Kidney epithelial cell (primary cell): ENCODE measurements at regions not wholly inside any gene's neighbourhood (a gene's known extent, or its start where the extent isn't known, plus 50 kb on each side); places are given as distances from the start of the nearest gene placed in this dataset.

Source experiments
- DNase-seq: peaks from one replicate; pipeline ENCODE4 v3.0.0-alpha.2; 2010; ENCODE audit warnings: low read depth
- H3K27me3 ChIP-seq: 2 replicates; pipeline ENCODE4 v1.6.0; 2011; ENCODE audit warnings: low read length; ENCODE audit not compliant: control insufficient read depth, insufficient read depth
- H3K36me3 ChIP-seq: 2 replicates; pipeline ENCODE4 v1.5.1; 2011; ENCODE audit warnings: low read length; ENCODE audit not compliant: control insufficient read depth, insufficient read depth
- H3K4me3 ChIP-seq: 2 replicates; pipeline ENCODE4 v1.5.1; 2011; ENCODE audit warnings: low read depth, mild to moderate bottlenecking, control low read depth, low read length
- CTCF ChIP-seq: IDR thresholded peaks from 2 replicates; pipeline ENCODE4 v1.5.1; 2011; ENCODE audit warnings: mild to moderate bottlenecking, moderate library complexity, low read length, control low read depth, inconsistent platforms; ENCODE audit not compliant: insufficient read depth, poor library complexity, severe bottlenecking

- H3K27me3 ChIP-seq, result no peaks in the 10 kb centered on the region
- TF ChIP-seq CTCF, result no peak
- H3K4me3 ChIP-seq, result no peak overlapping the region
- no peaks in the 10 kb centered on the region for H3K36me3 ChIP-seq
- no peak for DNase-seq
These were observed 49.9 kb upstream of the AHR start for GRCh38 chr7:17248527-17248926.
